Fibroblast of lung (primary cell): ENCODE measurements at regions not wholly inside any gene's neighbourhood (a gene's known extent, or its start where the extent isn't known, plus 50 kb on each side); places are given as distances from the start of the nearest gene placed in this dataset.

Experiments
- EZH2 ChIP-seq: IDR thresholded peaks from 2 replicates; pipeline ENCODE4 v1.5.1; 2012; ENCODE audit warnings: low read length, control low read depth, mild to moderate bottlenecking; ENCODE audit errors: missing control alignments
- TF ChIP-seq, protein P1 (sequence below), 2 donors: IDR thresholded peaks in 1 of 2; conservative IDR thresholded peaks in 1 of 2; 1 replicate in 1 of 2; 2 replicates in 1 of 2; pipeline ENCODE4 v1.5.1; 2011 to 2012; ENCODE audit warnings: low read length in 2 of 2, control low read depth in 1 of 2, inconsistent platforms in 1 of 2, low read depth in 1 of 2, mild to moderate bottlenecking in 1 of 2

DNA sequence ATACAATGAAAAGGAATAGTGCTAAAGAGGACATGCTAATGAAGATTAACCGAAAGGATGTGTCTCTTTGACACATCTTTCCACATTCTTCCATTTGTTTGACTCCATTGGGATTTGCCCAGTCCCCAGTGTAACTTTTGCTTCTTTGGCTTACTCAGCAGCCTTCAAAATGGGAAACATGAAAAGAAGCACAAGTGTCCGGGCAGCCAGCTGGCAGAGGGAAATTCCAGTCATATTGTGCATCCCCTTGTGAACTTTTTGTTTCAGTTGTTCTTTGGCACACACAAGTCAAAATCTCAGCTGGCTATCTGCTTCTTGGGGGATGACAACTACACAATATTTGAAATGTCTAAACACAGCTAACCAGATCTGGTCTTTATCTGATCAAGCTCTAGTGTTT, 157.4 kb downstream of the OGFRL1 start:
- TF ChIP-seq, protein P1, sequence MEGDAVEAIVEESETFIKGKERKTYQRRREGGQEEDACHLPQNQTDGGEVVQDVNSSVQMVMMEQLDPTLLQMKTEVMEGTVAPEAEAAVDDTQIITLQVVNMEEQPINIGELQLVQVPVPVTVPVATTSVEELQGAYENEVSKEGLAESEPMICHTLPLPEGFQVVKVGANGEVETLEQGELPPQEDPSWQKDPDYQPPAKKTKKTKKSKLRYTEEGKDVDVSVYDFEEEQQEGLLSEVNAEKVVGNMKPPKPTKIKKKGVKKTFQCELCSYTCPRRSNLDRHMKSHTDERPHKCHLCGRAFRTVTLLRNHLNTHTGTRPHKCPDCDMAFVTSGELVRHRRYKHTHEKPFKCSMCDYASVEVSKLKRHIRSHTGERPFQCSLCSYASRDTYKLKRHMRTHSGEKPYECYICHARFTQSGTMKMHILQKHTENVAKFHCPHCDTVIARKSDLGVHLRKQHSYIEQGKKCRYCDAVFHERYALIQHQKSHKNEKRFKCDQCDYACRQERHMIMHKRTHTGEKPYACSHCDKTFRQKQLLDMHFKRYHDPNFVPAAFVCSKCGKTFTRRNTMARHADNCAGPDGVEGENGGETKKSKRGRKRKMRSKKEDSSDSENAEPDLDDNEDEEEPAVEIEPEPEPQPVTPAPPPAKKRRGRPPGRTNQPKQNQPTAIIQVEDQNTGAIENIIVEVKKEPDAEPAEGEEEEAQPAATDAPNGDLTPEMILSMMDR (conservative IDR thresholded peaks at IDR 0.05 in 1 of 2, IDR thresholded peaks at IDR 0.05 in 1 of 2; ENCODE audit: low read depth in 1 of 2, low read length in 2 of 2): no peak
- no peak for TF ChIP-seq EZH2
